A673 (cell line): ENCODE measurements at regions not wholly inside any gene's neighbourhood (a gene's known extent, or its start where the extent isn't known, plus 50 kb on each side); places are given as distances from the start of the nearest gene placed in this dataset.
A peak's percentile ranks its signal among the peaks of the same experiment; 100 is the strongest.

Source experiments
- BruUV-seq: library from RNA; stranded (reverse); fragments of 400-500 nt; replicated peaks from 2 replicates; lab custom pipeline; 2021; lab: Mats Ljungman, UMichigan
- CTCF ChIA-PET: fragments of 300-600 bp; sonication (Branson Sonifier 250); formaldehyde crosslinking; loops from one replicate; lab custom pipeline; 2022; ENCODE audit warnings: antibody characterized with exemption; lab: Charles Lee
- POLR2A ChIA-PET: fragments of 300-600 bp; sonication (Branson Sonifier 250); formaldehyde crosslinking; loops from one replicate; lab custom pipeline; 2022; ENCODE audit warnings: antibody characterized with exemption; ENCODE audit not compliant: low non-redundant PET; lab: Charles Lee
- DNase-seq: peaks from one replicate; pipeline ENCODE4 v3.0.0-alpha.2; 2015; ENCODE audit warnings: low spot score
- H3K27ac ChIP-seq: fragments of 200-600 bp; sonication (generic); 2 replicates; pipeline ENCODE4 v1.5.1; 2016; ENCODE audit warnings: mixed run types, low read depth, mild to moderate bottlenecking, mixed read lengths, antibody characterized with exemption, low read length; ENCODE audit not compliant: poor library complexity, severe bottlenecking
- H3K27me3 ChIP-seq: fragments of 200-600 bp; sonication (generic); replicated peaks from 2 replicates; pipeline ENCODE4 v1.6.1; 2017; ENCODE audit warnings: mixed run types, low read depth, mild to moderate bottlenecking, mixed read lengths, antibody characterized with exemption, low read length; ENCODE audit not compliant: insufficient read depth, poor library complexity
- H3K36me3 ChIP-seq: fragments of 200-600 bp; sonication (generic); 2 replicates; pipeline ENCODE4 v1.6.1; 2016; ENCODE audit warnings: mixed run types, mild to moderate bottlenecking, mixed read lengths, antibody characterized with exemption, low read length; ENCODE audit not compliant: insufficient read depth, poor library complexity, severe bottlenecking
- H3K4me1 ChIP-seq: fragments of 200-600 bp; sonication (generic); 2 replicates; pipeline ENCODE4 v1.6.1; 2017; ENCODE audit warnings: mixed run types, mild to moderate bottlenecking, mixed read lengths, antibody characterized with exemption, low read length; ENCODE audit not compliant: insufficient read depth, poor library complexity, severe bottlenecking
- H3K4me3 ChIP-seq: fragments of 200-600 bp; sonication (generic); 2 replicates; pipeline ENCODE4 v1.5.1; 2016; ENCODE audit warnings: low read depth, mixed run types, mild to moderate bottlenecking, mixed read lengths, low read length; ENCODE audit not compliant: poor library complexity, severe bottlenecking
- H3K9me3 ChIP-seq: fragments of 200-600 bp; sonication (generic); 2 replicates; pipeline ENCODE4 v1.6.1; 2016; ENCODE audit warnings: mixed run types, low read depth, mild to moderate bottlenecking, mixed read lengths, antibody characterized with exemption, low read length; ENCODE audit not compliant: poor library complexity, severe bottlenecking
- CTCF ChIP-seq: fragments of 300-800, 200-600 bp; sonication (generic); conservative IDR thresholded peaks from 2 replicates; pipeline ENCODE4 v1.5.1; 2017; ENCODE audit warnings: low read depth, mild to moderate bottlenecking, antibody characterized with exemption, low read length, moderate library complexity, mixed read lengths
- EZH2 ChIP-seq: fragments of 200-600 bp; sonication (generic); IDR thresholded peaks from 2 replicates; pipeline ENCODE4 v1.6.1; 2017; ENCODE audit warnings: borderline replicate concordance, low read depth, mild to moderate bottlenecking, mixed read lengths, antibody characterized with exemption, low read length; ENCODE audit not compliant: poor library complexity, severe bottlenecking
- intact Hi-C: fragments of 100-400 bp; cut with micrococcal nuclease; formaldehyde crosslinking; loops from one replicate; pipeline ENCODE4 v1.10.0; 2022; ENCODE audit not compliant: unreplicated experiment

- Histone ChIP-seq H3K27me3 (no peaks in the 10 kb centered on the region), H3K4me1 (no peaks in the 10 kb centered on the region), H3K36me3 (no peaks in the 10 kb centered on the region), H3K27ac (no peak overlapping the region), H3K9me3 (no peaks in the 10 kb centered on the region), H3K4me3 (no peak overlapping the region)
- no TSS peak for BruUV-seq
- CTCF ChIA-PET = interaction anchor here (0.5 kb wide), 1 partner anchor 8 kb away, joined by 6 read pairs; no protein-coding TSS in a partner anchor
- intact Hi-C loops = no loop called here
- TF ChIP-seq CTCF (no peak), EZH2 (no peak)
- POLR2A ChIA-PET = no interaction called here
- no peak for DNase-seq
These were observed 117.0 kb upstream of the SLC4A4 start for GRCh38 chr4:71221510-71222466.

GRCh38 chr4:71222661-71223060 lies 116.2 kb upstream of the SLC4A4 start:
- POLR2A ChIA-PET = no interaction called here
- H3K27ac ChIP-seq = no peak overlapping the region
- no TSS peak for BruUV-seq
- no peaks in the 10 kb centered on the region for H3K9me3 ChIP-seq
- H3K36me3 ChIP-seq = no peaks in the 10 kb centered on the region
- CTCF ChIA-PET = no interaction called here
- no peak for DNase-seq
- no peak for TF ChIP-seq EZH2
- no peak for TF ChIP-seq CTCF
- H3K4me1 ChIP-seq = no peaks in the 10 kb centered on the region
- intact Hi-C loops = no loop called here
- no peak overlapping the region for H3K4me3 ChIP-seq
- no peaks in the 10 kb centered on the region for H3K27me3 ChIP-seq

GRCh38 chr4:71229477-71230270 lies 109.1 kb upstream of the SLC4A4 start:
- Histone ChIP-seq H3K27ac (no peak overlapping the region), H3K9me3 (no peaks in the 10 kb centered on the region), H3K4me1 (peaks cover 13% of the 10 kb centered on the region), H3K36me3 (no peaks in the 10 kb centered on the region), H3K27me3 (no peaks in the 10 kb centered on the region), H3K4me3 (no peak overlapping the region)
- ChIA-PET CTCF (interaction anchor here (0.6 to 0.7 kb wide), 4 partner anchors 8 to 47 kb away, joined by 3 to 22 read pairs (median 8); no protein-coding TSS in a partner anchor), POLR2A (no interaction called here)
- BruUV-seq = no TSS peak
- peak; percentile 49 for DNase-seq
- intact Hi-C loops = loop anchor here (5.0 kb wide), 1 partner anchor 483 kb away; no protein-coding TSS in a partner anchor
- TF ChIP-seq CTCF = peak; percentile 64
- no peak for TF ChIP-seq EZH2
